ENCODE measurements at regions not wholly inside any gene's neighbourhood (a gene's known extent, or its start where the extent isn't known, plus 50 kb on each side); places are given as distances from the start of the nearest gene placed in this dataset.
"Not testable (repeated sequence)": the region's sequence is repeated elsewhere in the genome, so short reads cannot be mapped to it uniquely, and the experiment has no call there.

DNA sequence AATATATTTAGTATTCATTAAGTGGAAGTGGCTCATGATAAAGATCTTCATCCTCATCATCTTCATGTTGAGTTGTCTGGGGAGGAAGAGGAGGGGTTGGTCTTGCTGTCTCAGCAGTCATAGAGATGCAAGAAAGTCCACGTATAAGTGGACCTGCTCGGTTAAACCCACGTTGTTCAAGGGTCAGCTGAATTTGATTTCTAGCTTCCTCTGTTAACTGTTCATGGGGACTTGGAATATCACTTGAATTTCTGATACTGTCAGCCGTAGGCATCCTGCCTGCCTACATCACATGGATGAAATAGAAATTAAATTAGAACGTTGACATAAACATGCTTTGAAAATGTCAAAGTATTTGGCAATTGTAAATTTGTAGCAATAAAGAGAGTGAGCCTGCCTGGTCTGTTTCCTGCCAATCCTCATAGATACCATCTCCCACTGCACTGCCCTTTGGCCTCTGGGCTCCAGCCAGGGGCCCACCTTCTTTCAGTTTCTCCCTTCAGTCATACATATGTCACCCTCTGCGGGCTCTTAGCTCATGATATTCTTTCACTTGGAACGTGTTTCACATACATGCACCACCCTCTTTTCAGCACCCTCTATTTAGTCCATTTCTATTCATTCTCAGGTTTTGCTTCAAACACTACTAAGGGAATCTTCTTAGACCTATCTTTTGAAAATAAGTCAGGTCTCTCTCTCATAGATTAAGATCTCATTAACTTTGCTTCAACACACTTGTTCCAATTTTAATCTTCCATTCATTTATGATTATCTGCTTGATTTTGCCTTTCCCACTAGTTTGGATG, 376.3 kb downstream of the IPMK start:
- no peak overlapping the region for H3K4me3 Mint-ChIP-seq
- CTCF ChIA-PET = no interaction called here

DNA sequence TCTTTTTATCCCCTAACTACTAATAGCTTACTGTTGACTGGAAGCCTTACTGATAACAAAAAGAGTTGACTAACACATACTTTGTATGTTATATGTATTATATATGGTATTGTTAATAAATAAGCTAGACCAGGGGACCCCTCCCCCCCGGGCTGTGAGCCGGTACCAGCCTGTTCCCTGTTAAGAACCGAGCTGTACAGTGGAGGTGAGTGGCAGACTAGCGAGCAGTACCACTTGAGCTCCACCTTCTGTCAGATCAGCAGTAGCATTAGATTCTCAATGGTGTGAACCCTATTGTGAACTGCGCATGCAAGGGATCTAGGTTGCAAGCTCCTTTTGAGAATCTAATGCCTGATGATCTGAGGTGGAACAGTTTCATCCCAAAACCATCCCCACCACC, 377.0 kb downstream of the IPMK start:
- CTCF ChIA-PET = no interaction called here
- peaks cover 2% of the 10 kb centered on the region for H3K9me3 Mint-ChIP-seq
- POLR2A ChIA-PET = no interaction called here
- DNase-seq = no peak
- H3K27ac Mint-ChIP-seq = no peak overlapping the region
- H3K4me1 Mint-ChIP-seq = no peaks in the 10 kb centered on the region
- H3K4me3 Mint-ChIP-seq = no peak overlapping the region
- H3K36me3 Mint-ChIP-seq (ENCODE audit: low read depth) = no peaks in the 10 kb centered on the region
- no peaks in the 10 kb centered on the region for H3K27me3 Mint-ChIP-seq

More for the DNA sequence above, 376.3 kb downstream of the IPMK start:
- H3K27me3 Mint-ChIP-seq = no peaks in the 10 kb centered on the region
- no peaks in the 10 kb centered on the region for H3K36me3 Mint-ChIP-seq (ENCODE audit: low read depth)
- no peaks in the 10 kb centered on the region for H3K4me1 Mint-ChIP-seq
- DNase-seq = no peak
- H3K9me3 Mint-ChIP-seq = peaks cover 2% of the 10 kb centered on the region
- POLR2A ChIA-PET = no interaction called here
- H3K27ac Mint-ChIP-seq = no peak overlapping the region

GRCh38 chr10:57885618-57885968, 382.1 kb downstream of the IPMK start:
- CTCF ChIA-PET; H3K27ac Mint-ChIP-seq; H3K9me3 Mint-ChIP-seq; H3K4me3 Mint-ChIP-seq; H3K27me3 Mint-ChIP-seq; POLR2A ChIA-PET; DNase-seq; H3K36me3 Mint-ChIP-seq (ENCODE audit: low read depth); H3K4me1 Mint-ChIP-seq: not testable (repeated sequence)

GRCh38 chr10:57884965-57885617, 382.6 kb downstream of the IPMK start:
- CTCF ChIA-PET = no interaction called here
- Mint-ChIP-seq H3K4me3 (no peak overlapping the region), H3K27ac (no peak overlapping the region), H3K9me3 (no peaks in the 10 kb centered on the region), H3K36me3 (ENCODE audit: low read depth) (no peaks in the 10 kb centered on the region), H3K27me3 (no peaks in the 10 kb centered on the region), H3K4me1 (no peaks in the 10 kb centered on the region)
- no peak for DNase-seq
- POLR2A ChIA-PET = no interaction called here

- H3K27ac Mint-ChIP-seq = no peak overlapping the region
- no peaks in the 10 kb centered on the region for H3K9me3 Mint-ChIP-seq
- H3K36me3 Mint-ChIP-seq (ENCODE audit: low read depth) = no peaks in the 10 kb centered on the region
- no peaks in the 10 kb centered on the region for H3K4me1 Mint-ChIP-seq
- no peaks in the 10 kb centered on the region for H3K27me3 Mint-ChIP-seq
- no peak for DNase-seq
- CTCF ChIA-PET = no interaction called here
- POLR2A ChIA-PET = no interaction called here
- H3K4me3 Mint-ChIP-seq = no peak overlapping the region
Observed at GRCh38 chr10:57884407-57884806, 383.3 kb downstream of the IPMK start.

DNA sequence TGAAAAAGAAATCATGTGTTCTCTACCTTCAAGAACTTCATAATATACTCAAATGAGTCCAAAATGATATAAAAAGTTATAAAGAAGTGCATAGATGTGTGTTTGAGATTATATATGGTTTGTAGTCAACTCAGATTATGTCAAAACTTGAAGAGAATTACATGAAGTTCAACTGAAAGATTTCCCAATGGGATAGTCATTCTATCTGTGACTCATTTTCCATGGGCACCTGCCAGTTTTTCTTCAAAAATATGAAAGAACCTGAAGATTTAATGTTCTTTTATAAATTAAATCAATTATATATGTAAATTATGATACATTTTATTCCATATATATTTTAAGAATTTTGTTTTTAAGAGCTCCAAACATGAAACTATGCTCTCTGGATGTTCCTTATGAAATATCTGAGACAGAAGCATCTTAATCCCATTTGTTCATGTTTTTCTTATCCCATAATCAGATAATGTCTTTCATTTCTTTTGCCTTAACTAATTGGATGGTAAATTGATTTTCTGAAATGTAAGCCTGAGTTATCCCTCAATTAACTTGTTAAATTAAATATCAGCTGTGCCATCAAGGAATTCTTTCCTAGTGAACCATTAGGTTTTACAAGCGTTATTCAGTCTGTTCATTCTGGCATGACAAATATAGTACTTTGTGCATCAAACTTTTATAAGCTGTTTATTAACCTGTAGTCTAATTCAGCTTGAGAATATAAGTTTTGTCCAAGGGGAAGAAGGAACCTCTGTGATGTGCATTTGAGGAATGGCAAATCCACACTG, 387.1 kb downstream of the IPMK start:
- ChIA-PET CTCF (no interaction called here), POLR2A (no interaction called here)
- no peak overlapping the region for H3K4me3 Mint-ChIP-seq
- H3K27ac Mint-ChIP-seq = no peak overlapping the region
- no peaks in the 10 kb centered on the region for H3K4me1 Mint-ChIP-seq
- no peaks in the 10 kb centered on the region for H3K27me3 Mint-ChIP-seq
- no peak for DNase-seq
- H3K9me3 Mint-ChIP-seq = no peaks in the 10 kb centered on the region
- H3K36me3 Mint-ChIP-seq (ENCODE audit: low read depth) = no peaks in the 10 kb centered on the region

DNA sequence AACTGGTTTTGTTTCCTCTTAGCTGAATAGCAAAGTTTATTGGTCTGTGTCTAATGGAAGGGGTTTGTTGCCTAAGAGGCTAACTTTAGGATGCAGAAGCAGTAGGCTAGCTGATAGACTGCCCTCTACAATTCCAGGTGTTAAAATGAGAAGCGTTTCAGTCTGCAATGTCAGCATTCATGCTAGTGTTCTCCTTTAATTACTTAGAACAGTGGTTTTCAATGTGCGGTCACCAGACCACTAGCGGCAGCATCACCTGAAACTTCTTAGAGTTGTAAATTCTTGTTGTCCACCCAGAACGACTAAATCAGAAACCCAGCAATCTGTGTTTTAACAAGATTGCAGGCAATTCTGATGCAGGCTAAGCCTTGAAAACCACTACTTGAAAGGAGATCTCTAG, 392.9 kb downstream of the IPMK start:
- DNase-seq = no peak
- Mint-ChIP-seq H3K27me3 (no peaks in the 10 kb centered on the region), H3K4me1 (no peaks in the 10 kb centered on the region), H3K4me3 (no peak overlapping the region), H3K9me3 (peaks cover 2% of the 10 kb centered on the region), H3K36me3 (ENCODE audit: low read depth) (no peaks in the 10 kb centered on the region), H3K27ac (no peak overlapping the region)
- CTCF ChIA-PET = interaction anchor here (1.8 kb wide), 1 partner anchor 278 kb away, joined by 4 read pairs; no protein-coding TSS in a partner anchor
- POLR2A ChIA-PET = no interaction called here

DNA sequence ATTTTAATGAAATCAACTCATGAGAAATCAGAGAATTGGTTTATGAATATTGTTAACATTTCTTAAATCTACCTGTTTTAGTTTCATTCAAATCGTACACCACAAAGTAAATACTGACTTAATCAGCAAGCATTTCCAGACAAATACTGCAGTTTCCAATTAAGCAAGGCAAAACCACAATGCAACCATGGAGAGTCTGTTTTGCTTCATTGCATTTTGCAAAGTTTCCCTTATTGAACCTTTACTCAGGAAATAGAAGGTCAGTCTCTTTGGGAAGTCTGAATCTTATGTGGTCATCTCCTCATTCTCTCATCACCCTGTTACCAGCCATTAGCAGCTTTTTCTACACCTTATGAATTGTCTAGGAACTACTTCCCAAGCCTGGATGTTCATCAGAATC, 400.5 kb downstream of the IPMK start:
- Mint-ChIP-seq H3K9me3 (peaks cover 2% of the 10 kb centered on the region), H3K27ac (no peak overlapping the region), H3K36me3 (ENCODE audit: low read depth) (no peaks in the 10 kb centered on the region), H3K27me3 (no peaks in the 10 kb centered on the region), H3K4me1 (no peaks in the 10 kb centered on the region), H3K4me3 (no peak overlapping the region)
- DNase-seq = no peak
- ChIA-PET POLR2A (interaction anchor here (0.6 kb wide), 1 partner anchor 318 kb away, joined by 5 read pairs; no protein-coding TSS in a partner anchor), CTCF (no interaction called here)

DNA sequence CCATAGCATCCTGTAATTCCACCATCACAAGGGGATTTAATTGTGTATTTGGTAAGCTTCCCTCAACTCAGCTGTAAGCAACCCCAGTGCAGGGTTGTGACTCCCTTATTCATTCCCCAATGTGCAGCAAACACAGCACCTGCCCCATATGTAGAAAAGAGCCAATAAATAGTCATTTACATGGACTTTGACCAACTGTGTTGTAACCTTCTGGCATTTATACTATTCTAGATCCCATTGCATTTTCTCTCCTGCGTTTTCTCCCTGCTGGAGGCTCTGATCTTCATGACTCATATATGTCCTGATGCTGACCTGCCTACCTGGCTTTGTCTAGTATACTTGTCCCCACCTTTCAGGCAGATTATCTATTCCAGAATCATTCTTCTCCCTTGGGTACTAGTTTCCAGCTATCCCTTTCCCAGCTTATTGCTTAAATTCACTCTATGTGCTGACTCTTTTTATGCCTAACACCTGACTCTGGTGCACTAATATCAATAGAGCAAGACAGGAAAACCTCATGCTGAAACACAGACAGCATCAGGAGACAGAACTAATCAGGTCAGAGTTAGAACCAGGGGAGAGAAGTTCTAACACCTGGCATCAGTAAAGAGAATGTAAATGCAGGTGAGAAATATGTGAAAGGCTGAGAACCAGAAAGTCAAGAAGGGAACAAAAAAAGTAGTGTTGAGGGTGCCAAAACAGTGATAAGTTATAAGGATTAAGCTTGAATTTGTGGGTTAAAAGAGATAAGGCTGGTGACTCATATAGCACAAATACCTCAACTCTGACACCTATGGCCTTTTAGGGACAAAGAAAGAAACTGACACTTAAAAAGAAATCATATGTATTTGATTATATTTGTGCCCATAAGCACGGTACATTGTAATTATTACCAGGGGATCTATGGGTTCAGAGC, 402.7 kb downstream of the IPMK start:
- Mint-ChIP-seq H3K27me3 (no peaks in the 10 kb centered on the region), H3K4me3 (no peak overlapping the region), H3K9me3 (no peaks in the 10 kb centered on the region), H3K27ac (no peak overlapping the region), H3K36me3 (ENCODE audit: low read depth) (no peaks in the 10 kb centered on the region), H3K4me1 (no peaks in the 10 kb centered on the region)
- ChIA-PET POLR2A (no interaction called here), CTCF (no interaction called here)
- no peak for DNase-seq

- no peak for DNase-seq
- no peak overlapping the region for H3K27ac Mint-ChIP-seq
- H3K4me3 Mint-ChIP-seq = no peak overlapping the region
- H3K9me3 Mint-ChIP-seq = no peaks in the 10 kb centered on the region
- no peaks in the 10 kb centered on the region for H3K27me3 Mint-ChIP-seq
- CTCF ChIA-PET = no interaction called here
- H3K36me3 Mint-ChIP-seq (ENCODE audit: low read depth) = no peaks in the 10 kb centered on the region
- H3K4me1 Mint-ChIP-seq = no peaks in the 10 kb centered on the region
- POLR2A ChIA-PET = no interaction called here
Observed at GRCh38 chr10:57849691-57850357, 417.9 kb downstream of the IPMK start.

DNA sequence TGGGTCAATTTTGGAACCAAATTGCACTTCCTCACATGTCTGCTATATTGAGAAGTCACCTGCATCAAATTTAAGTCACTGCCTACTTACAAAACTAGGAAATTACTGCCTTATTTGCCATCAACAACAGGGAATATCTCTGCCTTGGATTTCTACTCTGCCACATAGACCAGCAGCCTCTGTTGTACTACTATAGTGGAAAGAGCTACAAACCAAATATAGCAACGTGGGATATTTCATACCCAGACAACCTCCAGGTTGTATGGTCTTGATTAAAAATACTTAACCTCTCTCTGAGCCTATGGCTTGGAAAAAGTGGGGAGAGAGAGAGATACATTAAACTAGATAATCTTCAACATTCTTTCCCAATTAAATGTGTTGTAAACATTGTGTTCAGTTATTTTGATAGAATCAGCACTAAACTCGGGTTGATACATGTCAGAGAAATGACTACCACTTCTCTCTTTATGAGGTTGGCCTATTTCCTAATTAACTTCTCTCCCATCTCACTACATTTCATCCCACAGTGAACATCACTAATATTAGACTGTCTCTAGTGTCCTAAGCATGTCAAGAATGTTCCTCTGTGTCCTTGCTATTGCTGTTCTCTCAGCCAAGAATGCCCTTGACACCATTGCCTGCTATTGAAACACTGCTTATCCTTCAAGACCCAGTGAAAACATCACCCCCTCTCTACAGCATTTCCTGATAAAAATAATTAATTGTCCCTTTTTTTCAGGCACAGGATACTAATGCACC, 421.2 kb downstream of the IPMK start:
- ChIA-PET POLR2A (no interaction called here), CTCF (no interaction called here)
- no peak for DNase-seq
- Mint-ChIP-seq H3K4me1 (no peaks in the 10 kb centered on the region), H3K4me3 (no peak overlapping the region), H3K9me3 (no peaks in the 10 kb centered on the region), H3K27me3 (no peaks in the 10 kb centered on the region), H3K27ac (no peak overlapping the region), H3K36me3 (ENCODE audit: low read depth) (no peaks in the 10 kb centered on the region)

DNA sequence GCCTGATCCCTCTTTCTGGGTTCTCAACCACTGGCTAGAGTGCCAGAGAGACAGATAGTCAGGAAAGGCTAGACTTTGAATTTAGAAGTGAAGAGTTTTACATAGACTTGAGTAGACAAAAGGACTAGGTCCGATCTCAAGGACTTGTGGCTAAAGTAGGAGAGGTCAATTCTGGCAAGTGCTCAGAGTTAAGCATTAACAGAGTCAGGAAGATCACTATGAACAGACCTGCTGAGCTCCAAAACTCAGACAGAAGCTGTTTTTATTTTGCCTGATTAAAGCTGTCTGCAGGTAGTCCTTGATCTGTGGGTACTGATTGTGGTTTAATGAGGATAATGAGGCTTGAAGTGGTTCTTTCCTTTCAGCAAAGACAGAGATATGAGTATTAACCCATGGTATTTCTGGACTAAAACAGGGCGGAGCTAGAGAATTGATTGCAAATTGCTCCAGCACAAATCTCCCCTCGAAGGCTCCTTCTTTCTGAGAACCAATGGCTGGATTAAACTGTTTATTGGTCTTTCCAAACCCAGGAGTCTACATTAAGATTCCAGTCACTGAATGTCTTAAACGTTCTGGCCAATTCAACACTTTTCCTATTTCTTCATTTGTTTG, 423.2 kb downstream of the IPMK start:
- DNase-seq = no peak
- H3K27ac Mint-ChIP-seq = no peak overlapping the region
- no peaks in the 10 kb centered on the region for H3K36me3 Mint-ChIP-seq (ENCODE audit: low read depth)
- CTCF ChIA-PET = no interaction called here
- no peak overlapping the region for H3K4me3 Mint-ChIP-seq
- H3K27me3 Mint-ChIP-seq = no peaks in the 10 kb centered on the region
- no peaks in the 10 kb centered on the region for H3K4me1 Mint-ChIP-seq
- H3K9me3 Mint-ChIP-seq = peaks cover 8% of the 10 kb centered on the region
- POLR2A ChIA-PET = no interaction called here
